ENCODE measurements at regions not wholly inside any gene's neighbourhood (a gene's known extent, or its start where the extent isn't known, plus 50 kb on each side); places are given as distances from the start of the nearest gene placed in this dataset.
"Not testable (repeated sequence)": the region's sequence is repeated elsewhere in the genome, so short reads cannot be mapped to it uniquely, and the experiment has no call there.

GRCh38 chr3:102714567-102714966 lies 279.8 kb downstream of the ZPLD1 start:
- Mint-ChIP-seq H3K36me3 (ENCODE audit: insufficient read depth) (no peaks in the 10 kb centered on the region), H3K4me1 (no peaks in the 10 kb centered on the region), H3K27ac (ENCODE audit: low read depth) (no peak overlapping the region), H3K9me3 (no peaks in the 10 kb centered on the region), H3K4me3 (no peak overlapping the region), H3K27me3 (peaks cover 14% of the 10 kb centered on the region)
- ATAC-seq (replicated peaks; ENCODE audit: extremely low read depth, poor library complexity, severe bottlenecking) (no peak), DNase-seq (ENCODE audit: low spot score in 2 of 2) (no peak)

GRCh38 chr3:102715030-102715697 lies 280.3 kb downstream of the ZPLD1 start:
- H3K27ac Mint-ChIP-seq (ENCODE audit: low read depth) = no peak overlapping the region
- DNase-seq (ENCODE audit: low spot score in 2 of 2) = no peak
- H3K27me3 Mint-ChIP-seq = peaks cover 14% of the 10 kb centered on the region
- H3K4me3 Mint-ChIP-seq = no peak overlapping the region
- ATAC-seq (replicated peaks; ENCODE audit: extremely low read depth, poor library complexity, severe bottlenecking) = no peak
- H3K4me1 Mint-ChIP-seq = no peaks in the 10 kb centered on the region
- H3K9me3 Mint-ChIP-seq = no peaks in the 10 kb centered on the region
- H3K36me3 Mint-ChIP-seq (ENCODE audit: insufficient read depth) = no peaks in the 10 kb centered on the region

- DNase-seq (ENCODE audit: low spot score in 2 of 2) (no peak), ATAC-seq (replicated peaks; ENCODE audit: extremely low read depth, poor library complexity, severe bottlenecking) (no peak)
- no peaks in the 10 kb centered on the region for H3K4me1 Mint-ChIP-seq
- no peak overlapping the region for H3K4me3 Mint-ChIP-seq
- no peak overlapping the region for H3K27ac Mint-ChIP-seq (ENCODE audit: low read depth)
- no peaks in the 10 kb centered on the region for H3K27me3 Mint-ChIP-seq
- no peaks in the 10 kb centered on the region for H3K36me3 Mint-ChIP-seq (ENCODE audit: insufficient read depth)
- no peaks in the 10 kb centered on the region for H3K9me3 Mint-ChIP-seq
Measured at GRCh38 chr3:102718651-102719050, 283.8 kb downstream of the ZPLD1 start.

GRCh38 chr3:102722317-102722716 lies 287.5 kb downstream of the ZPLD1 start:
- ATAC-seq (replicated peaks; ENCODE audit: extremely low read depth, poor library complexity, severe bottlenecking) (no peak), DNase-seq (ENCODE audit: low spot score in 2 of 2) (no peak)
- no peaks in the 10 kb centered on the region for H3K4me1 Mint-ChIP-seq
- H3K4me3 Mint-ChIP-seq = no peak overlapping the region
- H3K9me3 Mint-ChIP-seq = no peaks in the 10 kb centered on the region
- H3K27me3 Mint-ChIP-seq = no peaks in the 10 kb centered on the region
- H3K36me3 Mint-ChIP-seq (ENCODE audit: insufficient read depth) = no peaks in the 10 kb centered on the region
- no peak overlapping the region for H3K27ac Mint-ChIP-seq (ENCODE audit: low read depth)

GRCh38 chr3:102727340-102727739 lies 292.5 kb downstream of the ZPLD1 start:
- Mint-ChIP-seq H3K4me3 (no peak overlapping the region), H3K4me1 (no peaks in the 10 kb centered on the region), H3K36me3 (ENCODE audit: insufficient read depth) (no peaks in the 10 kb centered on the region), H3K27ac (ENCODE audit: low read depth) (no peak overlapping the region), H3K9me3 (no peaks in the 10 kb centered on the region), H3K27me3 (no peaks in the 10 kb centered on the region)
- ATAC-seq (replicated peaks; ENCODE audit: extremely low read depth, poor library complexity, severe bottlenecking) (no peak), DNase-seq (ENCODE audit: low spot score in 2 of 2) (no peak)

GRCh38 chr3:102732581-102732980 lies 297.8 kb downstream of the ZPLD1 start:
- not testable (repeated sequence) for H3K27me3 Mint-ChIP-seq; H3K4me3 Mint-ChIP-seq; H3K36me3 Mint-ChIP-seq (ENCODE audit: insufficient read depth); H3K4me1 Mint-ChIP-seq; DNase-seq (ENCODE audit: low spot score in 2 of 2); H3K9me3 Mint-ChIP-seq; H3K27ac Mint-ChIP-seq (ENCODE audit: low read depth); ATAC-seq (replicated peaks; ENCODE audit: extremely low read depth, poor library complexity, severe bottlenecking)

- Mint-ChIP-seq H3K36me3 (ENCODE audit: insufficient read depth) (no peaks in the 10 kb centered on the region), H3K27me3 (no peaks in the 10 kb centered on the region), H3K4me3 (no peak overlapping the region), H3K4me1 (no peaks in the 10 kb centered on the region), H3K27ac (ENCODE audit: low read depth) (no peak overlapping the region), H3K9me3 (no peaks in the 10 kb centered on the region)
- ATAC-seq (replicated peaks; ENCODE audit: extremely low read depth, poor library complexity, severe bottlenecking) = no peak
- DNase-seq (ENCODE audit: low spot score in 2 of 2) = no peak
Measured at GRCh38 chr3:102733791-102734563, 299.2 kb downstream of the ZPLD1 start.

GRCh38 chr3:102735311-102735710 lies 300.5 kb downstream of the ZPLD1 start:
- DNase-seq (ENCODE audit: low spot score in 2 of 2) = no peak
- Mint-ChIP-seq H3K27me3 (no peaks in the 10 kb centered on the region), H3K4me3 (no peak overlapping the region), H3K27ac (ENCODE audit: low read depth) (no peak overlapping the region), H3K4me1 (no peaks in the 10 kb centered on the region), H3K36me3 (ENCODE audit: insufficient read depth) (no peaks in the 10 kb centered on the region), H3K9me3 (no peaks in the 10 kb centered on the region)
- no peak for ATAC-seq (replicated peaks; ENCODE audit: extremely low read depth, poor library complexity, severe bottlenecking)

- no peak overlapping the region for H3K4me3 Mint-ChIP-seq
- DNase-seq (ENCODE audit: low spot score in 2 of 2) (no peak), ATAC-seq (replicated peaks; ENCODE audit: extremely low read depth, poor library complexity, severe bottlenecking) (no peak)
- no peaks in the 10 kb centered on the region for H3K27me3 Mint-ChIP-seq
- no peaks in the 10 kb centered on the region for H3K36me3 Mint-ChIP-seq (ENCODE audit: insufficient read depth)
- H3K4me1 Mint-ChIP-seq = no peaks in the 10 kb centered on the region
- no peaks in the 10 kb centered on the region for H3K9me3 Mint-ChIP-seq
- H3K27ac Mint-ChIP-seq (ENCODE audit: low read depth) = no peak overlapping the region
Measured at GRCh38 chr3:102736288-102736974, 301.6 kb downstream of the ZPLD1 start.

GRCh38 chr3:102736975-102737304 lies 302.1 kb downstream of the ZPLD1 start:
- Mint-ChIP-seq H3K4me1 (no peaks in the 10 kb centered on the region), H3K27ac (ENCODE audit: low read depth) (no peak overlapping the region), H3K36me3 (ENCODE audit: insufficient read depth) (no peaks in the 10 kb centered on the region), H3K9me3 (no peaks in the 10 kb centered on the region), H3K4me3 (no peak overlapping the region), H3K27me3 (no peaks in the 10 kb centered on the region)
- no peak for DNase-seq (ENCODE audit: low spot score in 2 of 2)
- no peak for ATAC-seq (replicated peaks; ENCODE audit: extremely low read depth, poor library complexity, severe bottlenecking)

GRCh38 chr3:102737353-102737752 lies 302.5 kb downstream of the ZPLD1 start:
- DNase-seq (ENCODE audit: low spot score in 2 of 2) (no peak), ATAC-seq (replicated peaks; ENCODE audit: extremely low read depth, poor library complexity, severe bottlenecking) (no peak)
- Mint-ChIP-seq H3K4me3 (no peak overlapping the region), H3K9me3 (no peaks in the 10 kb centered on the region), H3K4me1 (no peaks in the 10 kb centered on the region), H3K27ac (ENCODE audit: low read depth) (no peak overlapping the region), H3K36me3 (ENCODE audit: insufficient read depth) (no peaks in the 10 kb centered on the region), H3K27me3 (no peaks in the 10 kb centered on the region)

GRCh38 chr3:102741105-102741504 lies 306.3 kb downstream of the ZPLD1 start:
- ATAC-seq (replicated peaks; ENCODE audit: extremely low read depth, poor library complexity, severe bottlenecking) = no peak

GRCh38 chr3:102741694-102742093 lies 306.9 kb downstream of the ZPLD1 start:
- DNase-seq (ENCODE audit: low spot score in 2 of 2) (no peak), ATAC-seq (replicated peaks; ENCODE audit: extremely low read depth, poor library complexity, severe bottlenecking) (no peak)
- no peaks in the 10 kb centered on the region for H3K36me3 Mint-ChIP-seq (ENCODE audit: insufficient read depth)
- no peak overlapping the region for H3K4me3 Mint-ChIP-seq
- H3K27me3 Mint-ChIP-seq = no peaks in the 10 kb centered on the region
- no peaks in the 10 kb centered on the region for H3K4me1 Mint-ChIP-seq
- H3K9me3 Mint-ChIP-seq = no peaks in the 10 kb centered on the region
- H3K27ac Mint-ChIP-seq (ENCODE audit: low read depth) = no peak overlapping the region

More at GRCh38 chr3:102741105-102741504, 306.3 kb downstream of the ZPLD1 start:
- no peak for DNase-seq (ENCODE audit: low spot score in 2 of 2)
- Mint-ChIP-seq H3K4me1 (no peaks in the 10 kb centered on the region), H3K27me3 (no peaks in the 10 kb centered on the region), H3K4me3 (no peak overlapping the region), H3K36me3 (ENCODE audit: insufficient read depth) (no peaks in the 10 kb centered on the region), H3K27ac (ENCODE audit: low read depth) (no peak overlapping the region), H3K9me3 (no peaks in the 10 kb centered on the region)
